Dermis blood vessel endothelial cell (primary cell): ENCODE measurements at regions not wholly inside any gene's neighbourhood (a gene's known extent, or its start where the extent isn't known, plus 50 kb on each side); places are given as distances from the start of the nearest gene placed in this dataset.
"Not testable (repeated sequence)": the region's sequence is repeated elsewhere in the genome, so short reads cannot be mapped to it uniquely, and the experiment has no call there.

ENCODE experiments used
- DNase-seq: peaks from one replicate; pipeline ENCODE4 v3.0.0; 2010

GRCh38 chr4:160117686-160118085, 1014.8 kb downstream of the RAPGEF2 start:
- no peak for DNase-seq

- DNase-seq = not testable (repeated sequence)
These were observed 1022.9 kb downstream of the RAPGEF2 start for GRCh38 chr4:160125576-160126287.

GRCh38 chr4:160127211-160127610, 1024.3 kb downstream of the RAPGEF2 start:
- DNase-seq = no peak

GRCh38 chr4:160129439-160129838, 1026.6 kb downstream of the RAPGEF2 start:
- no peak for DNase-seq

GRCh38 chr4:160136021-160136420, 1033.1 kb downstream of the RAPGEF2 start:
- no peak for DNase-seq

GRCh38 chr4:160141206-160141605, 1038.3 kb downstream of the RAPGEF2 start:
- DNase-seq = no peak

- DNase-seq = no peak
These were observed 1039.7 kb downstream of the RAPGEF2 start for GRCh38 chr4:160142579-160142978.

- no peak for DNase-seq
These were observed 1040.7 kb downstream of the RAPGEF2 start for GRCh38 chr4:160143574-160143973.

- no peak for DNase-seq
These were observed 1056.6 kb downstream of the RAPGEF2 start for GRCh38 chr4:160159457-160159856.

GRCh38 chr4:160161026-160161425, 1058.1 kb downstream of the RAPGEF2 start:
- no peak for DNase-seq

GRCh38 chr4:160175064-160175643, 1072.3 kb downstream of the RAPGEF2 start:
- no peak for DNase-seq

GRCh38 chr4:160180211-160180610, 1077.3 kb downstream of the RAPGEF2 start:
- DNase-seq = no peak

GRCh38 chr4:160182727-160183126, 1079.8 kb downstream of the RAPGEF2 start:
- no peak for DNase-seq

- DNase-seq = no peak
These were observed 1082.0 kb downstream of the RAPGEF2 start for GRCh38 chr4:160184884-160185283.

GRCh38 chr4:160193787-160194186, 1090.9 kb downstream of the RAPGEF2 start:
- DNase-seq = no peak

- no peak for DNase-seq
These were observed 1091.8 kb downstream of the RAPGEF2 start for GRCh38 chr4:160194716-160195115.

- no peak for DNase-seq
These were observed 1099.9 kb downstream of the RAPGEF2 start for GRCh38 chr4:160202802-160203201.

- no peak for DNase-seq
These were observed 1109.2 kb downstream of the RAPGEF2 start for GRCh38 chr4:160212078-160212477.

- DNase-seq = no peak
These were observed 1110.5 kb downstream of the RAPGEF2 start for GRCh38 chr4:160213366-160213765.

- DNase-seq = no peak
These were observed 1114.5 kb downstream of the RAPGEF2 start for GRCh38 chr4:160217352-160217751.

GRCh38 chr4:160224049-160224448, 1121.2 kb downstream of the RAPGEF2 start:
- no peak for DNase-seq

- DNase-seq = no peak
These were observed 1130.3 kb downstream of the RAPGEF2 start for GRCh38 chr4:160233141-160233540.

GRCh38 chr4:160235285-160235684, 1132.4 kb downstream of the RAPGEF2 start:
- DNase-seq = no peak

GRCh38 chr4:160235771-160236170, 1132.9 kb downstream of the RAPGEF2 start:
- no peak for DNase-seq

GRCh38 chr4:160238790-160239189, 1135.9 kb downstream of the RAPGEF2 start:
- no peak for DNase-seq
